Chondrocyte (in vitro differentiated cells): ENCODE measurements at regions not wholly inside any gene's neighbourhood (a gene's known extent, or its start where the extent isn't known, plus 50 kb on each side); places are given as distances from the start of the nearest gene placed in this dataset.

Experiments used
- DNase-seq: peaks from one replicate; pipeline ENCODE4 v3.0.0; 2021; ENCODE audit warnings: mixed read lengths, low spot score
- H3K27ac Mint-ChIP-seq: one replicate; pipeline ENCODE4 v1.8.0; 2021; ENCODE audit warnings: mild to moderate bottlenecking, moderate library complexity, mixed read lengths; ENCODE audit not compliant: unreplicated experiment
- H3K27me3 Mint-ChIP-seq: 2 replicates; pipeline ENCODE4 v1.8.0; 2021; ENCODE audit warnings: low read depth, mixed read lengths
- H3K36me3 Mint-ChIP-seq: 2 replicates; pipeline ENCODE4 v1.8.0; 2021; ENCODE audit warnings: low read depth, mixed read lengths
- H3K4me1 Mint-ChIP-seq: 2 replicates; pipeline ENCODE4 v1.8.0; 2021; ENCODE audit warnings: low read depth, mild to moderate bottlenecking, mixed read lengths
- H3K4me3 Mint-ChIP-seq: one replicate; pipeline ENCODE4 v1.8.0; 2021; ENCODE audit warnings: mild to moderate bottlenecking, moderate library complexity, mixed read lengths; ENCODE audit not compliant: unreplicated experiment
- H3K9me3 Mint-ChIP-seq: 2 replicates; pipeline ENCODE4 v1.8.0; 2021; ENCODE audit warnings: low read depth, mixed read lengths
- TF ChIP-seq, protein P1 (sequence below): fragments of 200-600 bp; sonication (generic); IDR thresholded peaks from 2 replicates; pipeline ENCODE4 v1.5.0; 2021; ENCODE audit warnings: antibody characterized with exemption, mild to moderate bottlenecking, moderate library complexity

DNA sequence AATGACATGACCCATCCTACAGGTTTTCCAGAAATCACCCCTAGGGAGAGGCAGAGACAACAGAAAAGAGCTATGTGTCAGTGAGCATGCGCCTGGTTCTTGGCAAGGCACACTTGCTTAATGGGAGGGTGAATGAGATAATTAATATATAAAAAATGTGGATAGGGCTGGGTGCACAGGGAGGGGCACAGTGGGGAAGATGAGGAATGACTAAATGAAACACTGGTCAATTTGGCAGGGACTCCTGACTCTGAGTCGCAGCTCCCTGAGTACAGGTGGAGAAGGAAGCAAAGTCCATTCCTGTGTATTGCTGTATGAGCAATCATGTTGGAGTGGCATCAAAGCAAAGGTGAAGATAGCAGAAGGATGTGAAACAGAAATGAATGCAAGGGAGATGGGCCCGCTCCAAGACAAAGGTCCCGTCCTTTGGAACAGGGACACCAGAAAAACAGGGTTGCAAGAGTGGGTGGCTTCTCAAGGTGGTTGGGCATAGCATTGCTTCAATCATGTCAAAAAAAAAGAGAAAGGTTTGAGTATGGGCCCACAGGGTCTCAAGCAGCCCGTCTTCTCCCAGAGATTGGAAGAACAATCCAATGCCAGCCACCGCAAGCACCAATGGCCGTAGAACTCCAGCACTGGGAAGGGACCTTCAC lies 278.4 kb upstream of the AGTR2 start:
- H3K4me3 Mint-ChIP-seq, result no peak overlapping the region
- H3K27ac Mint-ChIP-seq, result no peak overlapping the region
- no peaks in the 10 kb centered on the region for H3K27me3 Mint-ChIP-seq
- H3K4me1 Mint-ChIP-seq, result no peaks in the 10 kb centered on the region
- H3K9me3 Mint-ChIP-seq, result peaks cover 33% of the 10 kb centered on the region
- peaks cover 5% of the 10 kb centered on the region for H3K36me3 Mint-ChIP-seq
- DNase-seq, result no peak
- TF ChIP-seq, protein P1, sequence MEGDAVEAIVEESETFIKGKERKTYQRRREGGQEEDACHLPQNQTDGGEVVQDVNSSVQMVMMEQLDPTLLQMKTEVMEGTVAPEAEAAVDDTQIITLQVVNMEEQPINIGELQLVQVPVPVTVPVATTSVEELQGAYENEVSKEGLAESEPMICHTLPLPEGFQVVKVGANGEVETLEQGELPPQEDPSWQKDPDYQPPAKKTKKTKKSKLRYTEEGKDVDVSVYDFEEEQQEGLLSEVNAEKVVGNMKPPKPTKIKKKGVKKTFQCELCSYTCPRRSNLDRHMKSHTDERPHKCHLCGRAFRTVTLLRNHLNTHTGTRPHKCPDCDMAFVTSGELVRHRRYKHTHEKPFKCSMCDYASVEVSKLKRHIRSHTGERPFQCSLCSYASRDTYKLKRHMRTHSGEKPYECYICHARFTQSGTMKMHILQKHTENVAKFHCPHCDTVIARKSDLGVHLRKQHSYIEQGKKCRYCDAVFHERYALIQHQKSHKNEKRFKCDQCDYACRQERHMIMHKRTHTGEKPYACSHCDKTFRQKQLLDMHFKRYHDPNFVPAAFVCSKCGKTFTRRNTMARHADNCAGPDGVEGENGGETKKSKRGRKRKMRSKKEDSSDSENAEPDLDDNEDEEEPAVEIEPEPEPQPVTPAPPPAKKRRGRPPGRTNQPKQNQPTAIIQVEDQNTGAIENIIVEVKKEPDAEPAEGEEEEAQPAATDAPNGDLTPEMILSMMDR, result no peak

DNA sequence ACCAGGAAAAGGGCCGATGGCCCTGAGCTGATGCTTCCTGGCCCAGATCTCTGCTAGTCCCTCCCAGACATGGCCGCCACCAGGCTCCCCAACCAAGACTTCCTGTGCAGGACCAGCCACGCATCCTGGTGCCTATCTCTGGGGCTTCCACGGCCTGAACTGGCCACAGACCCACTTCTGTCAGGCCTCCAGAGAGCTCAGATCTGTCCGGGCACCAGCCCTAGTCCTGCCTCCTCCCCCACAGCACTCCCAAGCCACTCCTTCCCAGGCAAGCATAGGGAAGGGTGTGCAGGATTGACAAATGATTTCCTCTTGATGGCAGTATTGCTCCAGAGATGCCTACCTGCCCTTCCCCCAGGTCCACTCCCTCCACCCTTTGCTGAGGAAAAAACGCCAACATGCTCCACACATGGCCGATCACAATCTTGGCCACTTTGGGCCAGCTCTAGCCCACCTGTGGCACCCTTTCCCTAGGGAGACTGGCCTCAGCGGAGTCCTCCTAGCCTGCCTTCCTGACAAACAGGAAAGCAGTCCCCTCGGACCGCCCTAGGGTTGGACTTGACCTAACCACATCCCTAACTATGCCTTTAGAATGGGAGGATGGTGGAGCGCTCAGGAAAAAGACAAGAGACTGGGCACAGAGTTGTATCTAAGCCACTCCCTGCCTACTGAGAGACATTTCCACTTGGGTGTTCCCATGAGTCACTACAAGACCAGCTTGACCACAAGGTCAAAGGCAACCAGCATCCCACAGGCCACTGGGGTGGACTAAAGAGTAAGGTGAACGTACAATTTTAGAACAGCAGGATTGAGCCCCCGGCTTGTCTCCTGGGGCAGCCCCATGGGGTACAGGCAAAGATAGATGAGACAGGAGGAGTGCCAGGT lies 277.5 kb upstream of the AGTR2 start:
- Mint-ChIP-seq H3K27me3 (no peaks in the 10 kb centered on the region), H3K27ac (no peak overlapping the region), H3K36me3 (peaks cover 5% of the 10 kb centered on the region)

DNA sequence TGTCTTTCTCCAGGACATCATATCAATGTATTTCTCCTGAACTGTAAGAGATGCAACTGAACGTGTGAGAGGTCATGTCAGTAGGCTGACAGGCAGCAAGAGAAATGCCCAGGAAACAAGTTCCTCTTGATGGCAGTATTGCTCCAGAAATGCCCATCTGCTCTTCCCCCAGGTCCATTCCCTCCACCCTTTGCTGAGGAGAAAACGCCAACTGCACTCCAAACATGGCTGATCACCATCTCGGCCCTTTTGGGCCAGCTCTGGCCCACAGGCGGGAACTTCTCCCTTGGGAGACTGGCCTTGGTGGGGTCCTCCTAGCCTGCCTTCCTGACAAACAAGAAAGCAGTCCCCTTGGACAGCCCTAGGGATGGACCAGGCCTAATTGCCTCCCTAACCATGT lies 276.5 kb upstream of the AGTR2 start:
- Mint-ChIP-seq H3K27ac (no peak overlapping the region), H3K36me3 (peaks cover 5% of the 10 kb centered on the region), H3K4me1 (no peaks in the 10 kb centered on the region), H3K9me3 (peaks cover 47% of the 10 kb centered on the region), H3K27me3 (no peaks in the 10 kb centered on the region), H3K4me3 (no peak overlapping the region)
- no peak for DNase-seq
- TF ChIP-seq, protein P1, result no peak

More for the DNA sequence above, 277.5 kb upstream of the AGTR2 start:
- Mint-ChIP-seq H3K9me3 (peaks cover 39% of the 10 kb centered on the region), H3K4me1 (no peaks in the 10 kb centered on the region), H3K4me3 (no peak overlapping the region)
- no peak for DNase-seq
- TF ChIP-seq, protein P1, result no peak

DNA sequence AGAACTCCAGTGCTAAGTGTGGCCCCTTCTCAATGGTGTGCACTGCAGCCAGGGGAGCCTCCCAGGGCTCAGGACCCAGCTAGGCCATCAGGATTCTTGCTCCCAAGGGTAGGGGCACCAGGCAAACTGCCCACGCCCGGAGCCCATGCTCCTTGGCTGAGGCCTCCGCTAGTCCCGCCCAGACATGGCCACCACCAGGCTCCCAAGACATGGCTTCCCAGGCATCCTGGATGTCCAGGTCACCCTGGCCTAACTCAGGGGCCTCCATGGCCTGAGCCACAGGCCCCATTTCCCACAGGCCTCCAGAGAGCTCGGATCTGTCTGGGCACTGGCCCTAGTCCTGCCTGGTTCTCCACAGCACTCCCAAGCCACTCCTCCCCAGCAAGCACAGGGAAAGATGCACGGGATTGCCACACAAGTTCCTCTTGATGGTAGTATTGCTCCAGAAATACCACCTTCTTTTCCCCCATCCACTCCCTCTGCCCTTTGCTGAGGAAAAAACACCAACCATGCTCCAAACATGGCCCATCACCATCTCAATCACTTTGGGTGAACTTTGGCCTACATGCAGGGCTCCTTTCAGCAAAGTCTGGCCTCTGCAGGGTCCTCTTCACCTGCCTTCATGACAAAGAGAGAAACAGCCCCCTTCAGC lies 274.7 kb upstream of the AGTR2 start:
- Mint-ChIP-seq H3K27ac (no peak overlapping the region), H3K27me3 (no peaks in the 10 kb centered on the region), H3K4me3 (no peak overlapping the region), H3K9me3 (peaks cover 38% of the 10 kb centered on the region), H3K36me3 (no peaks in the 10 kb centered on the region), H3K4me1 (no peaks in the 10 kb centered on the region)
- TF ChIP-seq, protein P1, result no peak
- no peak for DNase-seq

DNA sequence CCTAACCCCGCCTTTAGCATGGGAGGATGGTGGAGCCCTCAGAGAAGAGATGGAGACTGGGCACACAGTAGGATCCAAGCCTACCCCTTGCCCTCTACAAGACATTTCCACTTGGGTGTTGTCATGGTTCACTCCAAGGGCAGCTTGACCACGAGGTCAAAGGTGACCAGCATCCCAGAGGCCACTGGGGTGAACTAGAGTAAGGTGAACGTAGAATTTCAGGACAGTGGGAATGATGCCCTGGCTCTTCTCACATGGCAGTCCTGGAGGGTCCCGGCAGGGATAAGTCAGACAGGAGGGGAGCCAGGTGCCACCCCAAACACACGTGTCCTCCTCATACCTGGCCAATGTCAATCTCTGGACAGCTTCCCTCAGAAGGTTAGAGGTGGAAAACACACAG lies 274.2 kb upstream of the AGTR2 start:
- H3K27me3 Mint-ChIP-seq, result no peaks in the 10 kb centered on the region
- H3K9me3 Mint-ChIP-seq, result peaks cover 34% of the 10 kb centered on the region
- H3K27ac Mint-ChIP-seq, result no peak overlapping the region
- no peak for DNase-seq
- H3K4me3 Mint-ChIP-seq, result no peak overlapping the region
- H3K36me3 Mint-ChIP-seq, result no peaks in the 10 kb centered on the region
- TF ChIP-seq, protein P1, result no peak
- H3K4me1 Mint-ChIP-seq, result no peaks in the 10 kb centered on the region
